Posterior vena cava (tissue), 2 donors: ENCODE measurements at regions not wholly inside any gene's neighbourhood (a gene's known extent, or its start where the extent isn't known, plus 50 kb on each side); places are given as distances from the start of the nearest gene placed in this dataset.

Experiments used
- DNase-seq: peaks from one replicate; pipeline ENCODE4 v3.0.0-alpha.2; 2020; ENCODE audit warnings: low spot score
- intact Hi-C, 2 donors: fragments of 100-400 bp; cut with DNase I; formaldehyde crosslinking; loops; one replicate each; pipeline versions ENCODE4 v1.14.1 to v1.14.2; 2022 to 2023
- donor health status: DM: yes; HTN: yes; CAD: no.
- donor health status: DM: yes; HTN: yes; CAD: no.

DNA sequence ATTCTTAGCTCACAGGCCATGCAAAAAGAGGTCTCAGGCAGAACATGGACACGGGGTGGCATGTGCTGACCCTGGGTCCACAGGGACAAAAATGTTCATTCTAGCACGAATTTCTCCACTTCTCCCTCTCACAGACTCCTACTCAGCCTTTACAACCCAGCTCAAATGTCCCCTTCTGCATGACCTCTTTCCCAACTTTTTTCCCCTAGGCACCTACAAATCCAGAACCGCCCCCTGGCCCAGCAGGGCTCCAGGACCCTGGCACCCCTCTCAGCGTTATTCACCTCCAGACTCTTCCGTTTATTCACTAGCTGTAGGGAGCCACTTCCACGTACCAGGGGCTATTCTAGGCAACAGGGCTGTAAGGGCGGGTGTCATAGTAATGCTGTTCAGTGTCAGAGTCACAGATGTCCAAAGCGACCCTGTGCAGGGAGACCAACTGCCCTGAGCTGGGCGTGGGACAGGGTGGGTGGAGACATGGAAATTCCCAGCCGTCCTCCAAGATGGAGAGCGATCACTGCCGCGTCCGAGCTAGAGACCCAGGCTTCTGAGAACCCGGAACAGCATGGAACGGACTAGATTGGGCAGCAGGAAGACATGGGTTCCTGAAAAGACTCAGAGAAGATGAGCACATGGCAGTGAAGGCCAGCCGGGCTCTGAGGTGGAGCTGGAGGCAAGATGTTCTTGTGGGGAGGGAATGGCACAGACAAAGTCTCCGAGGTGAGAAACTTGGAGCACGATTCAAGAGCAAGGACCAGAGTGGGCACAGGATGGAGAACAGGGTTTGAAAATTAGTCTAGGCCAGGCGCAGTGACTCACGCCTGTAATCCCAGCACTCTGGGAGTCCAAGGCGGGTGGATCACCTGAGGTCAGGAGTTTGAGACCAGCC lies 274.9 kb upstream of the RTL1 start:
- intact Hi-C loops, result no loop called here
- DNase-seq, result peak; percentile 58

DNA sequence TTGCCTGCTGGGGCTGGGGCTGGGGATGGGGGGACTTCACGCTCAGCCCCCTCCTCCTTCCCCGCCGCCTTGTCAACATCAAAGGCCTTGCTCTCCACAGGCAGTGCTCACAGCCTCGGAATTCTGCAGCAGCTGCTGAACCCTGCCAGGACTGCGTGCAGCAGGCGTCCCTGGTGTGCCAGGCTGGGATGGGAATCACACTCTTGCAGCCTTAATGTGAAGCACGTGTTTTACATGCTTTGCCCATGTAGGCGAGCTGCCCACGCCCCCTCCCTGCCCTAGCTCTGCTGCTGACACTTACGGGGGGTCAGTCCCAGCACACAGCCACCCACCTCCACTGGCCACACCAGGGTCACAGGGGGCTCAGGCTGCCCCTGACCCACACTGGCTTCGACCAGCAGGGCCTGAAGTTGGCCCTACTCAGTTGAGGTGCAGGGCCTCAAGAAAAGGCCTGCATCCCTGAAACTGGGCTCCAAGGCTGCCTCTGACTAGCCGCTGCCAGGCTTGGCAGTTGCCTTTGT lies 276.2 kb upstream of the RTL1 start:
- intact Hi-C loops, result no loop called here
- DNase-seq, result peak; percentile 72

DNA sequence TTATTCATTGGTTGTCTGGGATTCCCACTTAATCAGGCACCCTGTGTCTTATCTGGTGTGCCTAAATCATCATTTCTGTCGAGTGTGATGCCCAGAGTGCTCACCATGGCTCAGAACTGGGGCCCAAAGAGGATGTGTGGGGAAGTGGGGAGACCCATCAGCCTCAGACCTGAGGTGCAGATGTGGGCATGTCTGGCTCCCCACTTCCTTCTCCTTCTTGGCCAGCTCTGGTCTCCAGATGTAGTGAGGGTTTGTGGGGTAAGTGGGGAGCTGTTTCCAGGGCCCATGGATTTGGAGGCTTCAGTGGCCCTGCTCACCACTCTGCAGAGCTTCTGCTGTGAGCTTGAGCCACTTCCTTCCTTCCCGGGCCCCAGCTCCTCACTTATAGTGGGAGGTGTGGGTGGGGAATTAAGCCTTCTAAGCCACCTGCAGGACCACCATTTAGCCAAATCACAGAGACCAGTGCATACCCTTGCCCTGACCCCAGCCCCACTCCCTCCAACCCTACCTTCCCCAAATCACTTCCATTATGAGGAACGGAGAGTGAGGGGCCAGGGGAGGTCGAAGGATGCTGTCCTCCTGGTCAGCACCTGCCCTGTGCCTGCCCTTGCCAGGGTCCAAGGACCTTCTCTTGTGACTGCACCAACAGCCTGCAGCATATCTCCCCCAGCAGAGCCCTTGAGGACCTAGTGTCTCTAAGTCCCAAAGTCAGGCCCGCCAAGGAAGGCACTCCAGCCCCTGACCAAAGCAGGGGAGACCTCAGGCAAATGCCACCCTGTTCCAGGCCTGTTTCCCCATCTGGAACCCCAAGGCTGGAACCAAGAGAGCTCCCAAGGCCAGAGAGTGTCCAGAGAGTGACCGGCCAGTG lies 278.2 kb upstream of the RTL1 start:
- intact Hi-C loops, result no loop called here
- DNase-seq, result peak; percentile 55

DNA sequence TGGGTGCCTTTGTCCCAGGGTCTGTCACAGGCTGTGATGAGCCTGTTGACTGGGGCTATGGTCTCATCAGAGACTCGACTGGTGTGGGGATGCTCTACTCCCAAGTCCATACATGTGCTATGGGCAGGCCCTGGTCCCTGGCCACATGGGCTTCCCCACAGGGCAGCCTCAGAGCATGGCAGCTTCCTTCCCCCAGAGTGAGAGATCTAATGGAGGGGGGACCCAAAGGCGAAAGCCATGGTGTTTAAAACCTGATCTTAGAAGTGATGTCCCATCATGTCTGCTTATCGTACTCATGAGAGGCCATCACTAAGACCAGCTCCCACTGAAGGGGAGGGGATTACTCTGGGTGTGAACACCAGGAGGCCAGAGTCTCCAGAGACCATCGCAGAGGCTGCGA lies 279.0 kb upstream of the RTL1 start:
- peak; percentile 51 for DNase-seq
- intact Hi-C loops, result no loop called here

DNA sequence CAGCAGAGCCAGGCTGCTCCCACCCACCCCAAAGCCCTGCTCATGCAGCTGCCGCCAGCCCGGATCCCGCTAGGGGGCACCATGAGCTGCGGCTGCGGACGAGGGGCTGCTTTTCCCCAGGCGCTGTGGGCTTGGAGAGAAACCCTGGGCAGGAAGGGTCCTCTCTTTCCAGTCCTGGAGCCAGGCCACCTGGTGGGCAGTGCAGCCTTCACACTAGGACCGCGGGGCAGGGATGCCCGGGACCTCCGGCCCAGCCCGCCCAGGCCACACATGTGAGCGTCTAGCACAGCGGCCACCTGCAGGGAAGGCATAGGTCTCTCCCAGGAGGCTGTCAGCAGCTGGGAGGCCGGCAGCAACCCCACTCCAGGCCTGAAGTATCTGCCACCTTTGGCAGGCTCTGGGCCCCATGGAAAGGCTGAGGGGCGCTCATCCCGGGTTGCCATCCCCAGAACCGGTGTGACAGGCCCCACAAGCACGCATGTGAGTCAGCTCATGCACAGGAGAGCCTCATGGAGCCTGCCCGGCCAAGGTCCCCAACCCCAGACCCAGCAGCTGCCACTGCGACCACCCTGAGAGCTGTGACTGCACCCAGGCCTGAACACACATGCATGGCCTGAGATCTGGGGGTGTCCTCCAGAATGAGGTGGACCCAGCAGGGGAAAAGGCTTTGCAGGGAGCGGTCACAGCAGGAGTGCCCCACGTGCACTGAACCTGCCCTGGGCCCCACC lies 280.0 kb upstream of the RTL1 start:
- DNase-seq, result peak; percentile 79
- intact Hi-C loops, result no loop called here

DNA sequence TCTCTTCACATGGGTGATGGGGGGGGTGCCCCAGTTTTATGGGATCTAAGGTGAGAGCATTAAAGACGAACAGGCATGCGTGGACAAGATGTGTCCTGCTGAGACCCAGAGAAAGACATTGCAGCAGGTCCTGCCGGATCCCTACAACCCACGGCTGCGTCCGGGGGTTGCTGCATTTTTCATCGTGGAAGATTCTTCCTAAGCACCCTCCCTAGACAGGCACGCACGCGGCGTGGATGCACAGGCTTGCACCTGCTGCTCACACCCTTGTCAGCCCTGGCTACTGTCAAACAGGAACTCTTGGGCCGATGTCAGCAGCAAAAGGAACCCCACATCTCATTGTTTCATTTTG lies 280.6 kb upstream of the RTL1 start:
- DNase-seq, result peak; percentile 56
- intact Hi-C loops, result no loop called here

DNA sequence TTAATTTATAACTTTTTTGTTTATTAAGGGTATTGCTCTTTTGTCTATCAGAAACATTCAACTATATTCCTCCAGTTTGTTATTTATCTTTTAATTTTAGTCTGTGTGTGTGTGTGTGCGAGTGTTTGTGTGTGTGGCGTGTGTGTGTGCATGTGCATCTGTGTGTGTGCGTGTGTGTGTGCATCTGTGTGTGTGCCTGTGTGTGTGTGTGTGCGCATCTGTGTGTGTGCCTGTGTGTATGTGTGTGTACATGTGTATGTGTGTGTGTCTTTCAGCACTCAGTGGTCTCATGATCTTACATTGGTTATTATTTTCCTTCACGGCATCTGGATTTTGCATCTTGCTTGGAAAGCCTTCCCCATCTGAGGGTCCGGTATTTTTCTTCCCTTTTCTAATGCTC lies 281.1 kb upstream of the RTL1 start:
- intact Hi-C loops, result no loop called here
- no peak for DNase-seq

DNA sequence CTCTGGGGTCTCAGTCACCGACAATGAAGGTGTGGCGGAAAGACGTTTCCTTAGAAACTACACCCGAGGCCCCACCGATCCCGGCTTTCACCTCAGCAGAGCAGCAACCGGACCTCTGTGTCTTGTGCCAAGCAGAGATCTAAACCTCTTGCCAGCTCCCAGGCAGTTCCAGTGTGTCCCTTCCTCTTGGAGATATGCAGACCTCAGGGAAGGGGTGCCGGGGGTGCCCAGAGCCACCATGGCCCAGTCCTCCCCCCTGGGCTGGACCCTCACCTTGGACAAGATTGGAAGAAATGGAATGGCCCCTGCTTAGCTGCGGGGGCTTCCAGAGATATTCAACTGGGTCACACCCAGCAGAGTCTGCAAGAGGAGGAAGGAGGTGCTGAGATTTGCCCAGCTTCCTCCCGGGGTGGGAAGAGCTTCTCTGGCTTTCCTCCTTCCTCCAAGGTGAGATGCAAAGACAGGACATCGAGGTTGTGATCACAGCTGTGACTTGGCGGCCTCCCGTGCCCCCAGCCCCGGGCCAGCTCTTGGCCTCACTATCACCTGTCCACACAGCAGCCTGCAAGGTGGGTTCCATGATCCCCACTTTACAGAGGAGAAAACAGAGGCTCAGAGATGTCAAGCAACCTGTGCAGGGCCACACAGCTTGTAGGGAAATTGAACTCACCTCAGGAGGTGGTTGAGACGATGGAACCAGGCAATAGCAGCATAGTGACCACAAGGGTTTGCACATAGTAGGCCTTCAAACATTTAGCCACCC lies 281.7 kb upstream of the RTL1 start:
- DNase-seq, result peak; percentile 44
- intact Hi-C loops, result no loop called here

DNA sequence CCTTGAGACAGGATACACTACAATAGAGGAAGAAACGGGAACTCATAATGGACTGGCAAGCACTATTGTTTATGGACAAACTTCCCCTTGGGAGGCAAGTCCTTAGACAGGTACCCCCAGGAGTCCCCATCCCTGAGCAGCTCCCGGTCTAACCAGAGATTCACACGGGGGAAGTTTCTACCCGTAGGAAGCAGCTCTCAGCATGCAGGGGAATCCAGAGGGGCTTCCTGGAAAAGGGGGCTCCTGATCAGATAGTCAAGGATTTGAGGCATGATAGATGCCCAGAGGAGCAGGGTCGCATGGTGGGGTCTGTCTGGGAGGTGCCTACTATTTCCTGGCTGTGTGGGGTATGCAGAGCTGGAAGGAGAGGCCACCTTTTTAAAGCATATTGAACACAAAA lies 282.4 kb upstream of the RTL1 start:
- intact Hi-C loops, result no loop called here
- no peak for DNase-seq

DNA sequence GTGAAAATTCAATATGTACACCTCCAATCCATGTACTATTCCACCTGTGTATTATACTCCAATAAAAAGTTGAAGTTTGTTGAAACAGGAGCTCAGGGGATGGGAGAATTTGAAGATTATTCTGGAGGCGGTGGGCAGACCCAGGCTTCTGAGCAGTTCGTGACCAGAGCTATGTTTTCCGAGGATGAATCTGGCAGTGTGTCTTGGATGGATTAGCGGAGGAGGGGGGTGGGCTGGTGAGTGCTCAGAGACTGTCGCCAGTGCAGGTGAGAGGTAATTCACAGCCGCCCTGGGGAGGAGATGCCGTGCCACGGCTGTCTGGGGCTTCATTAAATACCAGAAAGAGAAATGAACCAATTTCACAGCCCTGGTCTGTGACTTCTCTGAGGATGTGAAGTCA lies 283.0 kb upstream of the RTL1 start:
- intact Hi-C loops, result no loop called here
- peak; percentile 41 for DNase-seq

DNA sequence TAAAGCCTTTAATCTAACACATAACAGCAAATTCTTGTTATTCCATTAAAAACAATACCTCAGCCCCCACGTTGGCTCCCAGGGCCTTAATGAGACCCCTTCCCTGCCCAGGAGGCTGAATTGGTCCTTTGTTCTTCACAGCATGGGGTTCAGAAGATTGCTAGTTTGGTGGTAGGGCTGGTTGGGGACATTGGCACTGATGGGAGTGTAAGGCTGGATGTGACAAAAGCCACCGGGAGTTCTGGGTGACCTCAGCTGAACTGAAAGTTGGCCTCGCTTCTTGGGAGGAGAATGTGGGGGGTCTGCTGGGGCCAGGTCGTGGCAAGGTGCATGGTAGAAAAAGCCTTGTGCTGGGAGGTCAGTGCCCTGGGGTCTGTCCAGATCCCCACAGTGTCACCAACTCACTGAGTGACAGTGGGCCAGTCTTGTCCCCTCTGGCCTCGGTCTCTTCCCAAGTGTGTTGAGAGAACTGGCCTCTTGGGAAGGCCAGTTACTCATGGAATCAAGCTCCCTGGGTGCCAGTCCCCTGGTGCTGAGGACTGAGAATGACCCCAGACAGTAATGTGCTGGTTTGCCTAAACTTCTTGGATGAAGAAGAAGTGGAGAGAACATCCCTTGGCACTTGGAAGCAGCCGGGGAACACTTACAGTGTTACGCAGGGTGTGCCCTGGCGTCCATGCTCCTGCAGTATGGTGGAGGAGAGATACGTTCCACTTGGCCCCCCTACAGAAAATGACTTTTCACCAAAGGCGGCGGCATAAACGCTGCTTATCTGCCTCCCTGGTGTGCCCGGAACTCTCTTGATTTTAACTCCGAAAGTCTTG lies 283.7 kb upstream of the RTL1 start:
- peak; percentile 41 for DNase-seq

DNA sequence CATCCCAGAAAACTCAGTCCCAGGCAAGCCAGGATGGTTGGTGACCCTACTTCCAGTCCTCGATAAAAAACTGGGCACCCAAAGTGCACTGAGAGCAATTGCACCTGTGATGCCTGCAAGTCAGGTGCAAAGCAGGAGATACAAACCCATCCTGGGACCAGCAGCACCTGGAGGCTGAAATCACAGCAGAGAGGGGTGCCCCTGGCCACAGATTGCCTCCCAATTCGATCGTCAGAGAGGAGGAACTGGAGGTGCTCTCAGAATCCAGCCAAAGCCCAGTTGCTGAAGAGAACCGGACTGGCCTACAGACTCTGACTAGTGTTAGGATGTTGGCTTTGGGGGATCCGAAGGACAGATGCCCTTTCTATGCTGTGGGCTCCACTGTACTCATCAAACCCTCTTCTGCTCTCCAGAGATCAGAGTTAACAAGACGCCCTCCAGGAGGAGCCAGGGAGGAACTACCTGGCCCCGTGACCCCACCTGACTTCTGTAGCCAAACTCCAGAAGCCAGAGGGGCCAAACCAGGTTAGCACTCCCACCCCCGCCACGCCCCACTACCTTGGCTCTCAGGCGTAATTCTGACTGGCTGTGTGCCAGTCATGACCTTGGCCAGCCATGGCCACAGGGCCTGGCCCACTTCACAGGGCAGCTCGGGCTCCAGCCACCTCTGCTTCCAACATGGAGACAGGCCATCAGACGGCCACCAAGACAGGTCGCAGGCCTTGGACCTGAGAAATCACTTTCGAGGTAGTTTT lies 284.5 kb upstream of the RTL1 start:
- intact Hi-C loops, result no loop called here
- DNase-seq, result peak; percentile 73

More for the DNA sequence above, 283.7 kb upstream of the RTL1 start:
- intact Hi-C loops, result no loop called here

DNA sequence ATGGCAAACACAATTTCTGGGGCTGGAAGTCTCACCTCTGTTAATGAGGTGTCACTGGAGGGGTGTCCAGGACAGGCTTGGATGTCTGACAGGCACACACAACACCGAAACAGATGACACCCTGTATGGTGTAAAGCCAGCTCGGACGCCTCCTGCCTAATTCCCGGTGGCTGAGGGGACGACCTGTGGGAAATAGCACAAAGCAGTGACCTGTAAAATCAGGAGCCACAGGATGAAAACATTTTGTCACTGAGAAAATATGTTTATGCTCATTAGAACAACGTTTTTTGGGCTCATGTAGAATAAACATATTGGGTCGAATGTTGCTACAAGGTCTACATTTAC lies 285.0 kb upstream of the RTL1 start:
- intact Hi-C loops, result no loop called here
- DNase-seq, result no peak

DNA sequence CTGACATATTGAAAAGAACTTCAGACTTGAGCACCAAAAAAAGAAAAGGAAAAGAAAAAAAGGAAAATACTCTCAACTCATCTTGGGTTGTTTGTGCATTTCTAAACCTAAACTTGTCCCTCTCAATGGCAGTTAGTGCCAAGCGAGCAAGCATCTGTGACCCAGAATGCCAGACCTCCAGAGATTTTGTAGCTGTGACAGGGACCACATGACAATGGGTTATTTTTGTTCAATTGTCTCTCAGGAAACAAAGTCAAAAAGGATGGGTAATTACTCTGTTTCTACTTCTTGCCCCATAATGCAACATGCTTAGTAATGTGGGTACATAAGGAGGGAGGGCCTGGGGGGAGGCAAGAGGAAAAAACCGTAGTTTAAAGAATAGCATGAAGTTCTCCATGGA lies 285.7 kb upstream of the RTL1 start:
- DNase-seq, result no peak
- intact Hi-C loops, result no loop called here

DNA sequence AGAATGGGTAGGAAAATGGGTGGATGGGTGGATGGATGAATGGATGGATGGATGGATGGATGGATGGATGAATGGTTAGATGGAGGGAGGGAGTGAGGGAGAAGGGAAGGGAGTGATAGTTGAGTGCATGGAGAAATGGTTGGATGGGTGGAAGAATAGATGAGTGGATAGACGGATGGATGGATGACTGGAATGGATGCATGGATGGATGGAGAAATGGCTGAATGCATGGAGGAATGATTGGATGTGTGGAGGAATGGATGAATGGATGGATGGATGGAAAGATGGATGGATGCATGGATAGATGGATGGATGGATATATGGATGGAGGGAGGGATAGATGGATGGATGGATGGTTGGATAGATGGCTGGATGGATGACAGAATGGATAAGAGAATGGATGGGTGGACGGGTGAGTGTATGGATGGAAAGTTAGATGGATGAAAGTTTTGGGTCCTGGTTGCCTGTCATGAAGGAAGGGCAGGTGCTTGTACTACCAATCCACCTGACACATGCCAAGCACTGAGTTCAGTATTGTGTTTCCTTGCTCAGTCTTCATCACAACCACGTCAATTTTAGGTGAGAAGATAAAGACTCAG lies 286.5 kb upstream of the RTL1 start:
- DNase-seq, result no peak
- intact Hi-C loops, result no loop called here

DNA sequence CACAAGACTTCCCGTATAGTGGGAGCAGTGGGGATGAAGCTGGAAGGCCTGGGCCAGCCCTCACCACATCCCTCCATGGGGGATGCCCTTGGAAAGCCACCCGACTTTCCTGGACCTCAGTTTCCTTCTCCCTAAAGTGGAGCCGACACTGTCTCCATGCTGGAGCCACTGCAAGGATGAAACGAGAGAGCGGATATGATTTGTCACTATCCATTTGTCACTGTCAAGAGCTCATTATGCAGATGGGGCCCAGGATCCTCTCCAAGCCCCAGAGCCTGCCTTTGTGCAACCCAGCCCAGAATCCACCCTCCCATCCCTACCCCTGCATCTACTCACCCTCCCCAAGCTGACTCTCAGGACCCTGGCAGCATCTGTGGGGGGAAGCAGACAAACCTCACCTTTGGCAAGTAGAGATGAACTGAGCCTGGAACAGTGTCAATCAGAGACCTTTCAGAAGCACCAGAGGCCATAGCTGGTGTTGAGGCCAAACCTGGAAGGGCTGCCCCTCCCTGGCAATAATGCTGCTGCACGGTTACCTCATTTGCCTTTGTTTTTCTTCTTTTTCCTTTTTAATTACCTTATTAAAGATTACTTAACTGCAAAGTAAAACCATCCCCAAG lies 287.7 kb upstream of the RTL1 start:
- intact Hi-C loops, result no loop called here
- no peak for DNase-seq
